ENCODE measurements at regions not wholly inside any gene's neighbourhood (a gene's known extent, or its start where the extent isn't known, plus 50 kb on each side); places are given as distances from the start of the nearest gene placed in this dataset.
"Not testable (repeated sequence)": the region's sequence is repeated elsewhere in the genome, so short reads cannot be mapped to it uniquely, and the experiment has no call there.

- DNase-seq: no peak
These were observed 101.8 kb downstream of the NFKBIZ start for GRCh38 chr3:101950985-101951733.

GRCh38 chr3:101954361-101954760 lies 105.0 kb downstream of the NFKBIZ start:
- DNase-seq: no peak

GRCh38 chr3:101954936-101955335 lies 105.6 kb downstream of the NFKBIZ start:
- no peak for DNase-seq

GRCh38 chr3:101962055-101962454 lies 112.7 kb downstream of the NFKBIZ start:
- DNase-seq: no peak

- no peak for DNase-seq
These were observed 114.6 kb downstream of the NFKBIZ start for GRCh38 chr3:101963902-101964362.

GRCh38 chr3:101964861-101965260 lies 115.5 kb downstream of the NFKBIZ start:
- no peak for DNase-seq

- no peak for DNase-seq
These were observed 116.9 kb downstream of the NFKBIZ start for GRCh38 chr3:101966226-101966625.

- DNase-seq: no peak
These were observed 120.9 kb downstream of the NFKBIZ start for GRCh38 chr3:101970212-101970611.

- no peak for DNase-seq
These were observed 121.6 kb downstream of the NFKBIZ start for GRCh38 chr3:101970905-101971304.

GRCh38 chr3:101972430-101973162 lies 123.3 kb downstream of the NFKBIZ start:
- DNase-seq: no peak

GRCh38 chr3:101973163-101973505 lies 123.8 kb downstream of the NFKBIZ start:
- no peak for DNase-seq

- DNase-seq: not testable (repeated sequence)
These were observed 126.1 kb downstream of the NFKBIZ start for GRCh38 chr3:101975415-101975814.

GRCh38 chr3:101976473-101976872 lies 127.2 kb downstream of the NFKBIZ start:
- DNase-seq: no peak

GRCh38 chr3:101978348-101978747 lies 129.0 kb downstream of the NFKBIZ start:
- DNase-seq: no peak

GRCh38 chr3:101979033-101979432 lies 129.7 kb downstream of the NFKBIZ start:
- DNase-seq: no peak

GRCh38 chr3:101984356-101984755 lies 135.0 kb downstream of the NFKBIZ start:
- DNase-seq: no peak

GRCh38 chr3:101988596-101988995 lies 139.3 kb downstream of the NFKBIZ start:
- no peak for DNase-seq

GRCh38 chr3:101989578-101990200 lies 140.4 kb downstream of the NFKBIZ start:
- DNase-seq: no peak

GRCh38 chr3:101992863-101993262 lies 143.5 kb downstream of the NFKBIZ start:
- no peak for DNase-seq

- no peak for DNase-seq
These were observed 145.1 kb downstream of the NFKBIZ start for GRCh38 chr3:101994386-101994785.

GRCh38 chr3:101995371-101996046 lies 146.2 kb downstream of the NFKBIZ start:
- no peak for DNase-seq

- DNase-seq: no peak
These were observed 147.5 kb downstream of the NFKBIZ start for GRCh38 chr3:101996832-101997231.

GRCh38 chr3:101998256-101998926 lies 149.1 kb downstream of the NFKBIZ start:
- peak; percentile 27 for DNase-seq
